ENCODE measurements at regions not wholly inside any gene's neighbourhood (a gene's known extent, or its start where the extent isn't known, plus 50 kb on each side); places are given as distances from the start of the nearest gene placed in this dataset.

DNA sequence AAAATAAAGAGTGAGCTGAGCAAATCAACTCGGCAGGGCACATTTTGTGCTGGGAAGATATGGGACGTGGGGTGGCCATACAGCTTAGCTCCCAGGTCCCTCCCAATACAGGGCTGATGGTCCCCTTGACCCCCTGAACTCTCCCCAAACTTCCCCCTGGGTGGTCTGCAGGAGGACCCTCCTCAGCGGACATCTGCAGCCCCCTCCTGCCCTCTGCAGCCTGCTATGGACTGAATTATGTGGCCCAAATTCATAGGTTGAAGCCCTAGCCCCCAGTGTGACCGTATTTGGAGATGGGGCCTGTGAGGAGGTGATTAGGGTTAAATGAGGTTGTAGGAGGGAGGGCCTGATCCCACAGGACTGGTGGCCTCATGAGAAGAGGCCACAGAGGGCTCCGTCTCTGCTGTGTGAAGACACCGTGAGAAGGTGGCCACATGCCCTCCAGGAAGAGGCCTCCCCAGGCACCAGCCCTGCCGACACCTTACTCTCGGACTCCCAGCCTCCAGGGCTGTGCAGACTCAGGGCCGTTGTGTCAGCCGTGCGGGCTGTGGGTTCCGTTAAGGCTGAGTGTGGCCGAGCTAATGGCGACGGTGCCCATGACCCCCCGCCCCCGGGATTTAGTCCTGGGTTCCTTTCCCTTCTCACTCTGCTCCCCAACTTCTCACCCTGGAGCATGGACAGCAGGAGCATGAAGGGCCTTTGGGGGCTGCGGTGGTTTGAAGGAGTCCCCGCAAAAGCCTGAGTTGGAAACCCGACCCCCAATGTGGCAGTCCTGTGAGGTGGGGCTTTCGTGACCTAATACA is 1042.8 kb downstream of the BRD1 start:
- no peak for TF ChIP-seq EZH2 (optimal IDR thresholded peaks at IDR 0.05; ENCODE audit: low read depth, low read length)
- TF ChIP-seq, protein P1, sequence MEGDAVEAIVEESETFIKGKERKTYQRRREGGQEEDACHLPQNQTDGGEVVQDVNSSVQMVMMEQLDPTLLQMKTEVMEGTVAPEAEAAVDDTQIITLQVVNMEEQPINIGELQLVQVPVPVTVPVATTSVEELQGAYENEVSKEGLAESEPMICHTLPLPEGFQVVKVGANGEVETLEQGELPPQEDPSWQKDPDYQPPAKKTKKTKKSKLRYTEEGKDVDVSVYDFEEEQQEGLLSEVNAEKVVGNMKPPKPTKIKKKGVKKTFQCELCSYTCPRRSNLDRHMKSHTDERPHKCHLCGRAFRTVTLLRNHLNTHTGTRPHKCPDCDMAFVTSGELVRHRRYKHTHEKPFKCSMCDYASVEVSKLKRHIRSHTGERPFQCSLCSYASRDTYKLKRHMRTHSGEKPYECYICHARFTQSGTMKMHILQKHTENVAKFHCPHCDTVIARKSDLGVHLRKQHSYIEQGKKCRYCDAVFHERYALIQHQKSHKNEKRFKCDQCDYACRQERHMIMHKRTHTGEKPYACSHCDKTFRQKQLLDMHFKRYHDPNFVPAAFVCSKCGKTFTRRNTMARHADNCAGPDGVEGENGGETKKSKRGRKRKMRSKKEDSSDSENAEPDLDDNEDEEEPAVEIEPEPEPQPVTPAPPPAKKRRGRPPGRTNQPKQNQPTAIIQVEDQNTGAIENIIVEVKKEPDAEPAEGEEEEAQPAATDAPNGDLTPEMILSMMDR (IDR thresholded peaks at IDR 0.05; ENCODE audit: low read length) = no peak

Measured in MM.1S (cell line).